IPS-15b (cell line): ENCODE measurements at regions not wholly inside any gene's neighbourhood (a gene's known extent, or its start where the extent isn't known, plus 50 kb on each side); places are given as distances from the start of the nearest gene placed in this dataset.
"Not testable (repeated sequence)": the region's sequence is repeated elsewhere in the genome, so short reads cannot be mapped to it uniquely, and the experiment has no call there.

Source experiments
- H3K27me3 ChIP-seq: one replicate; pipeline ENCODE4 v1.6.1; 2013; ENCODE audit warnings: low read length; ENCODE audit not compliant: control insufficient read depth, insufficient read depth
- H3K36me3 ChIP-seq: one replicate; pipeline ENCODE4 v1.6.1; 2013; ENCODE audit warnings: low read length; ENCODE audit not compliant: control insufficient read depth, insufficient read depth
- H3K4me1 ChIP-seq: one replicate; pipeline ENCODE4 v1.6.1; 2013; ENCODE audit warnings: mild to moderate bottlenecking, low read length; ENCODE audit not compliant: control insufficient read depth, insufficient read depth
- H3K4me3 ChIP-seq: one replicate; pipeline ENCODE4 v1.5.1; 2013; ENCODE audit warnings: low read depth, low read length
- H3K9ac ChIP-seq: one replicate; pipeline ENCODE4 v1.6.1; 2013; ENCODE audit warnings: low read depth, mild to moderate bottlenecking, low read length
- H3K9me3 ChIP-seq: one replicate; pipeline ENCODE4 v1.6.1; 2013; ENCODE audit warnings: mild to moderate bottlenecking, low read length; ENCODE audit not compliant: control insufficient read depth, insufficient read depth

- Histone ChIP-seq H3K4me1 (no peaks in the 10 kb centered on the region), H3K36me3 (no peaks in the 10 kb centered on the region), H3K27me3 (no peaks in the 10 kb centered on the region), H3K4me3 (no peak overlapping the region), H3K9me3 (no peaks in the 10 kb centered on the region), H3K9ac (no peak overlapping the region)
These were observed 227.6 kb upstream of the FTMT start for GRCh38 chr5:121624035-121624434.

DNA sequence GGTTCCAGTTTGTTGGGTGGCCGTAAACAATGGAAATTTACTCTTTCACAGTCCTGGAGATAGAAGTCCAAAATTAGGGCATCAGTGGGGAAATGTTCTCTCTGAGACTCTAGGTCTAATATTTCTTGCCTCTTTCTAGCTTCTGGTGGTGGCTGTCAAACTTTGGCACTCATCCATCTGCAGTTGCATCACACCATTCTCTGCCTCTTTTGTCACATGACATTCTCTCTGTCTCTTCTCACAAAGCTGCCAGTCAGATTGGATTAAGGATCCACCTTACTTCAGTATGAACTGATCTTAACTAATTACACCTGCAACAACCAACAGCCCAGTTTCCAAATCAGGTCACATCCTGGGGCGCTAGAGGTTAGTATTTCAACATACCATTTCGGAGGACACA lies 222.9 kb upstream of the FTMT start:
- H3K9me3 ChIP-seq, result no peaks in the 10 kb centered on the region
- H3K4me3 ChIP-seq, result no peak overlapping the region
- no peaks in the 10 kb centered on the region for H3K4me1 ChIP-seq
- H3K36me3 ChIP-seq, result no peaks in the 10 kb centered on the region
- no peaks in the 10 kb centered on the region for H3K27me3 ChIP-seq
- H3K9ac ChIP-seq, result no peak overlapping the region

DNA sequence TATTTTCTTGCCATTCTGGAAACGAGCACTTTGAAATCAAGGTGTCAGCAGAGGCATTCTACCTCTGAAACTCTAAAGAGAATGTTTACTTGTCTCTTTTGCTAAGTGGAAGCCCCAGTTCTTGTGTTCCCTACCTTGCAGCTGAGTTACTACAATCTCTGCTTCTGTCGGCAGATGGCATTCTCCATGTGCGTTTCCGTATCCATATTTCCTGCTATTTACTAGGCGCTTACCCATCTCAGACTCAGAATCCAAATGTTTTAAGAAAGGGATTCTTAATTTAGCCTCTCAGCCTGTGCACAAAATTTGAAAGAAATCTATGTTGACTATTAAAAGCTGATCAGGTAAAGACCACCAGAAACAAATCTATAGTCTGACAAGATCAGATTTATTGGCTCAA lies 221.3 kb upstream of the FTMT start:
- no peaks in the 10 kb centered on the region for H3K36me3 ChIP-seq
- no peak overlapping the region for H3K9ac ChIP-seq
- no peak overlapping the region for H3K4me3 ChIP-seq
- H3K4me1 ChIP-seq, result no peaks in the 10 kb centered on the region
- H3K9me3 ChIP-seq, result no peaks in the 10 kb centered on the region
- no peaks in the 10 kb centered on the region for H3K27me3 ChIP-seq

DNA sequence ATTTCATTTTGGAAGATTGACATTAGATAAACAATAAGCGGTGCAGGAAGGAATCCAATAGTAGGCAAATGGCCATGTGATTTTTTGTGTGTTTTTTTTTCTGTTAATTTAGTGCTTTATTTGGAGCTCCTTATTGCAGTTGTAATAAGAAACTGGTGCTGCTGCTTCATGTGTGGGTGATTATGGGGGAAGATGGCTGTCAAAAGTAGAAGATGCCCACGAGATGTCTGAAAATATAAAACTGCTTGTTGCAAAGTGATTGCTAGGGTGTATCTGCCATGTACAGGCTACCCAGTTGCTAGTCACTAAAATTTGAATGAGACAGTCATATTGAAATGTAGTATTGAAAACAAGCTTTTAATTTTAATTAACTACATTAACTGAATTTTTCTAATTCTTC lies 216.7 kb upstream of the FTMT start:
- H3K4me3 ChIP-seq, result no peak overlapping the region
- no peaks in the 10 kb centered on the region for H3K27me3 ChIP-seq
- H3K4me1 ChIP-seq, result no peaks in the 10 kb centered on the region
- H3K9ac ChIP-seq, result no peak overlapping the region
- H3K36me3 ChIP-seq, result no peaks in the 10 kb centered on the region
- no peaks in the 10 kb centered on the region for H3K9me3 ChIP-seq

DNA sequence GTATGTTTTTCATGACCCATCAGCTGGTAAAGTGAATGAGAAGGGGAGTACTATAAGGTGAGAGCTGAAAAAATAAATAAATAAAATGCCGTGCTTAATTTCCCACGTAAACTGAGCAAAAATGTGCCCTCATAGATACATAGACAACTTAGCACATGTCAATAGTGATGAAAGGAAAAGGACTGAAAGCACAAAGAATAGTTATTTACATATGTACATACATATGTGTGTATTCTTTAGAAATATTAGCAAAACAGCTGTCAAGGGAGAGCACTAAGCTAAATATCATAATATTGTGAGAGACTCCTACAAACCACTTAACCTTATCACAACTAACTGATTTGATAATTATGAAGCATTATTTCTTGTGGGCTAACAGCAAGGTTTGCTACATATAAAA lies 213.6 kb upstream of the FTMT start:
- no peaks in the 10 kb centered on the region for H3K9me3 ChIP-seq
- no peak overlapping the region for H3K9ac ChIP-seq
- no peaks in the 10 kb centered on the region for H3K36me3 ChIP-seq
- H3K4me3 ChIP-seq, result no peak overlapping the region
- no peaks in the 10 kb centered on the region for H3K27me3 ChIP-seq
- no peaks in the 10 kb centered on the region for H3K4me1 ChIP-seq

GRCh38 chr5:121640298-121640697 lies 211.4 kb upstream of the FTMT start:
- no peaks in the 10 kb centered on the region for H3K4me1 ChIP-seq
- H3K4me3 ChIP-seq, result no peak overlapping the region
- H3K27me3 ChIP-seq, result no peaks in the 10 kb centered on the region
- no peaks in the 10 kb centered on the region for H3K36me3 ChIP-seq
- H3K9me3 ChIP-seq, result no peaks in the 10 kb centered on the region
- no peak overlapping the region for H3K9ac ChIP-seq

GRCh38 chr5:121658221-121658620 lies 193.5 kb upstream of the FTMT start:
- Histone ChIP-seq H3K9me3 (no peaks in the 10 kb centered on the region), H3K27me3 (no peaks in the 10 kb centered on the region), H3K9ac (no peak overlapping the region), H3K36me3 (no peaks in the 10 kb centered on the region), H3K4me3 (no peak overlapping the region), H3K4me1 (no peaks in the 10 kb centered on the region)

DNA sequence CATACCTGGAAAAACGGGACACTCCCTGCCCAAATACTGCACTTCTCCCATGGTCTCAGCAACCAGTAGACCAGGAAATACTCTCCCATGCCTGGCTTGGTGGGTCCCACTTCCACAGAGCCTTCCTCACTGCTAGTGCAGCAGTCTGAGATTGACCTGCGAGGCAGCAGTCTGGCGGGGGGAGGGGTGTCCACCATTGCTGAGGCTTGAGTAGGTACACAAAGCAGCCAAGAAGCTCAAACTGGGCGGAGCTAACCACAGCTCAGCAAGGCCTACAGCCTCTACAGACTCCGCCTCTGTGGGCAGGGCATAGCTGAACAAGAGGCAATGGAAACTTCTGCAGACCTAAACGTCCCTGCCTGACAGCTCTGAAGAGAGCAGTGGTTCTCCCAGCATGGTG lies 191.5 kb upstream of the FTMT start:
- Histone ChIP-seq H3K9ac (no peak overlapping the region), H3K36me3 (no peaks in the 10 kb centered on the region), H3K4me1 (no peaks in the 10 kb centered on the region), H3K9me3 (no peaks in the 10 kb centered on the region), H3K27me3 (no peaks in the 10 kb centered on the region), H3K4me3 (no peak overlapping the region)

DNA sequence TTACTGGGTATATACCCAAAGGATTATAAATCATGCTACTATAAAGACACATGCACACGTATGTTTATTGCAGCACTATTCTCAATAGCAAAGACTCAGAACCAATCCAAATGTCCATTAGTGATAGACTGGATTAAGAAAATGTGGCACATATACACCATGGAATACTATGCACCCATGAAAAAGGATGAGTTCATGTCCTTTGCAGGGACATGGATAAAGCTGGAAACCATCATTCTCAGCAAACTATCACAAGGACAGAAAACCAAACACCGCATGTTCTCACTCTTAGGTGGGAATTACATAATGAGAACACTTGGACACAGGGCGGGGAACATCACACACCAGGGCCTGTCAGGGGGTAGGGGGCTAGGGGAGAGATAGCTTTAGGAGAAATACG lies 186.1 kb upstream of the FTMT start:
- not testable (repeated sequence) for H3K36me3 ChIP-seq, H3K27me3 ChIP-seq, H3K9ac ChIP-seq, H3K9me3 ChIP-seq, H3K4me1 ChIP-seq, H3K4me3 ChIP-seq

DNA sequence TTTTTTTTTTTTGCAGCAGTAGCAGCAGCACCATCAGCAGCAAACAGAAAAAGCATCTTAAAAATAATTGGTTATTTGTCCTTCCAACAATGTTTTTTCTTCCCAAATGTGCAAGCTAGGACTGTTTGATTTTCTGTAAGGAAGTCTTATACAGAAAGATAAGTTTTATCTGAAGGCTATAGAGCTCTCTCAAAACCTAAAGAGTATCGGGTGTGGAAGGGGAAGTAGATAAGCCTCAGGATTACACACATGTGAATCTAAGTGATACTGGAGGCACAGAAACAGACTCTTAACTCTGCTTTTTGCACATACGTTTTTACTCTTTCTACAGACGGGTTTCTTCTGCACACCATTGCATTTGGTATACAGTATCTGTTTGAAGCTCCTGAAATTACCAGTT lies 184.4 kb upstream of the FTMT start:
- Histone ChIP-seq H3K27me3 (no peaks in the 10 kb centered on the region), H3K9me3 (no peaks in the 10 kb centered on the region), H3K36me3 (no peaks in the 10 kb centered on the region), H3K4me1 (no peaks in the 10 kb centered on the region), H3K9ac (no peak overlapping the region), H3K4me3 (no peak overlapping the region)

GRCh38 chr5:121668635-121669034 lies 183.0 kb upstream of the FTMT start:
- no peaks in the 10 kb centered on the region for H3K9me3 ChIP-seq
- H3K27me3 ChIP-seq, result no peaks in the 10 kb centered on the region
- no peaks in the 10 kb centered on the region for H3K4me1 ChIP-seq
- H3K36me3 ChIP-seq, result no peaks in the 10 kb centered on the region
- no peak overlapping the region for H3K9ac ChIP-seq
- no peak overlapping the region for H3K4me3 ChIP-seq

- H3K27me3 ChIP-seq, result no peaks in the 10 kb centered on the region
- H3K4me1 ChIP-seq, result no peaks in the 10 kb centered on the region
- no peak overlapping the region for H3K9ac ChIP-seq
- no peaks in the 10 kb centered on the region for H3K36me3 ChIP-seq
- H3K9me3 ChIP-seq, result no peaks in the 10 kb centered on the region
- H3K4me3 ChIP-seq, result no peak overlapping the region
These were observed 180.1 kb upstream of the FTMT start for GRCh38 chr5:121671624-121672023.

GRCh38 chr5:121675924-121676323 lies 175.8 kb upstream of the FTMT start:
- Histone ChIP-seq H3K36me3 (no peaks in the 10 kb centered on the region), H3K9me3 (no peaks in the 10 kb centered on the region), H3K4me3 (no peak overlapping the region), H3K27me3 (no peaks in the 10 kb centered on the region), H3K9ac (no peak overlapping the region), H3K4me1 (no peaks in the 10 kb centered on the region)
